NCI-H2029 (cell line): ENCODE measurements at regions not wholly inside any gene's neighbourhood (a gene's known extent, or its start where the extent isn't known, plus 50 kb on each side); places are given as distances from the start of the nearest gene placed in this dataset.
"Not testable (repeated sequence)": the region's sequence is repeated elsewhere in the genome, so short reads cannot be mapped to it uniquely, and the experiment has no call there.

Experiments
- DNase-seq: peaks from one replicate; lab custom pipeline; 2025; lab: John Stamatoyannopoulos, UW

DNA sequence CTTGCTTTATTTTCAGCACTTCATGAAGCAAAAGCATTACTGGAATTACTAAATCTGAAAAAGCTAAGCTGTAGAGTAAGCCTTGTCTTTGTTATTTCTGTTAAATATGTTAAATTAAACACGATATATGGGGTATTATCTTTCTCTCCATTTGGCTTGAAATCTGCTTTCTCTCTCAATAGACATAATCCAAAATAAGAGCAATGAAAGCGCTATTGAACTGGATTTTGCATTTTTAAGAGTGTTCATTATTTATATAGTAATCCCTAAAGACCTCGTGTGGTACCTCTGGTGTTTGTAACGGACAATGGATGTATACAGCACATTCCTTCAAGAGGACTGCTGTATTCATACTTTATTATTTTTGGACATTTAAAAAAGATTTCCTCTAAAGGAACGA, 91.5 kb upstream of the KCNE2 start:
- DNase-seq, result no peak

DNA sequence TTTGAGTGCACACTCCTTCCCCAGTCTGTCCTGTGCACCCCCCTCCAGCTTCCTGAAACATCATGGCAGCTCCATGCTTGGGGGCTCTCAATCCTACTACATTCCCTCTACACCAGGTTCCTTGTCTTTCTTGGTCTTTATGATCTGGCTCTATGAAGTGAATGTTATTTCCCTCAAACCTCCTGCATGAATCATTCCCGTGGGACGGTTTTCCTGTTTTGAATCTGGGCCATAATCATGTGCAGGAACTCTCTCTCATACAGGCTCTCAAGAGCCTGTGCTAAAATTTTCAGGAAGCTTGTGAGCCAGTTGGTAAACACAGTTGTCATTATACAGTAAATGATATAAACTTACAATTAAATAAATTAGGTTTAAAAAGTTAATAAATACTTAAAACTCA, 89.8 kb upstream of the KCNE2 start:
- no peak for DNase-seq

DNA sequence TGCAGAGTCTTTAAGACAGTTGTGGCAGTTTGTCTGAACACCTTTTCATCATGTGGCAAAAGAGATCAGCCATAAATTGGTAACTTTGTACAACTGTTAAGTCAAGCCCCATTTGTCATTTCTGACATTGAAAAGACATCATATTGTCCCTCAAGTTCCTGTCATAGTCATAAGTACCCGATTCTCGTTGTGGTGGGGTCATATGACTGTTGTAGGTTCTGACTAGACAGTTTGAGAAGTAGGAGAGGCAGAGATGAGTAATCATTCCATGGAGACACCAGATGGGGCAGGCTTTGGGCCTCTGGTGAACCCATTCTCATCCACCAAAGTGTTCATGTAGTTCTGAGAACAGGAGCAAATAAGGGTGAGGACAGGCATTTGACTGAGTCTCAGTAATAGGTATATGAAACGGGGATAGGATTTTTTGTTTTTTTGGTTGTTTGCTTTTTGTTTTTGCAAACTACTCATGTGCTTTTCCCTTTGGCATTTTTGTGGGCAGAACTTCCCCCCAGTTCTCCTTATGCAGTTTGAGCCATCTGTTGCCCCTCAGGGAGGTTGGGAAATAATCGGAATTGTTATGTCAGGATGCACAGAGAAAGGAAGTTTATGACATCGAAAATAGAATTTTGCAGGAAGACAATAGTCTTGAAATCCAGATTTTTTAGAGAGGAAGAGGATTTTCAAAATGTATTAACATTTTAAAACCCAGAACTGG, 86.9 kb upstream of the KCNE2 start:
- no peak for DNase-seq

DNA sequence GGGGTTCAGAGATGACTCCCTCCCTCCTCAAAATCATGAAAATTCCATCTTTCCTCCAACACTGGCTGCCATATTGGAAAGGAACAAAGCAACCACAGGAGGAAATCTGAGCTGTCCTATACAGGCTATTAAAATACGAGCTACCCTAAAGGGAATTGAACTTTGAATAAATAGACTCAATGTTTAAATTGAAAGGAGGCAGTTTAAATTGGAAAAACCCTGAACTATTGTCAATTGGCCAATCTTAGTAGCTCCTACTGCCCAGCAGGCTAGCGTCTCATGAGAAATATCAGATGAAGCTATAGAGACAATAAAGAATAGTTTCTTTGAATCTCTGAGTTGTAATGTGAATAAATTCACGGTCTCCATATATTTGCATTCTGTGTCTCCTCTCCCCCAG, 85.4 kb upstream of the KCNE2 start:
- no peak for DNase-seq

DNA sequence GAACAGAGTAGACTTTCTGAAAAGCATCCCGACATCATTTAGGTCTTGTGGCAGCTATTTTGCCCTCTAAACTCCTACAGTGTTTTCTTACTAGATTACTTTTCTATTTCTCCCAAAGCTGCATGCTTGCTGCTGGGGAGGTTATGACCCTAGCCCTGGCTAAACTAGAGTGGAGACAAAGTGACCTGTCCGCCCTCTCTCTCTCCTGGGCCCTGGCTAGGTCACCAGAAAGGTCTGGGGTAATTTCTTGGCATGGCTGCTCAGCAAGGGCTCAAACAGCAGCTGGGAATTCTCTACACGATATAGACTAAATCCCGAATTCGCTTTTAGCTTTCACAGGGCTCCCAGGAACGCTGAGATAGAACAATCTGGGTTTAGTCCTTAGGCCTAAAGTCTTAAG, 84.5 kb upstream of the KCNE2 start:
- DNase-seq, result no peak

DNA sequence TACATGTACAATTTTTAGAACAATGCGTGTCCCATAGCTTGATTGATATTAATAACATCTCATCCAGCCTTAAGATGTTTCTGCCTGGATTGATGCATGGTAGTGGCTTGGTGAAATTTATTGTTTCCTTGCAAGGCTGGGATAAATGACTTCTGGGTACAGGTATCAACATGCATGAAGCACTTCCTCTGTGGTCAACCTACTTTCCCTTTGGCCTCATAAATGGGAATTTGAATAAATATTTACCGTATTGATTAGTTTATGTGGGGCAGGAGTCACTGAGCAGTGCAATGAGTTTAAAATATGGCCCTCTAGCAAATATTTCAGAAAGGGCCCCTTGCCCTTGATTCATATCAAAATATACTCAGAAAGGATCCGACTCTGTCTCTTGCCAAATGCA, 83.9 kb upstream of the KCNE2 start:
- DNase-seq, result no peak

DNA sequence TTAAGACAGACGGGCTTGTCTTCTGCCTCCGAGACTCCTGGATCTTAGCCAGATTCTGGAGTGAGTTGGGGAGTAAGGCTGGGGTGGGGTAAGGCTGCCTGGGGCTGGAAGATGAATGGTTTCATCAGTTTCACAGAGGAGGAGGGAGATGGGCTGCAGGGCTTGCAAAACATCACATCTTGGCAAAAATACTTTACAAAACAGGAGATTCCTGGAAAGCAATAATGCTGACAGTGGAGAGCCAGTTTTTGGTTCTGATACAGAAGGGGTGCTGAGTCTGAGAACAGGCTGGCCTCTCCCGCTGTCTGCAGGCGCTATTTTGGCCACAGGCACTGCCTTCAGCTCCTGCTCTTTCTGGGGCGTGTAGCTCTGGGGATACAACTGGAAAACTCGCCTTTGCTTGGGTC, 83.4 kb upstream of the KCNE2 start:
- DNase-seq, result no peak

DNA sequence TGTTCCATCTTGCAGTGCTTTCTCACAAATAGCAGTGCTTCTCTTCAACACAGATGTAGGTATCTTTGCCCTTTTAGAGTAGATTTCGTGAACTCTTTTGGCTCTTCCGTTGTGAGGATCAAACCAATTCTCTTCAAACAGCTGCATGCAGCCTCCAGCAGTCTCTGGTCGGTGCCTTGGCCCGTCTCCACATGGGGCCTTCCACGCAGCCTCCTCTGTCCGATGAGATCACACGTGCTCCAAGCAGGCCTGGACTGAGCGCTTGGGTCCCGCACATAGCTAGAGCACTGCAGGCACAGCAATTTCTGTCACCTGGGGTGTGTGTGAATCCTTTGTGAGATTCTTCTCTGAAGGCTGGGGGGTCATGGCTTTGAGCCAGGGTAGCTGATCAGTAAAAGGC, 82.8 kb upstream of the KCNE2 start:
- no peak for DNase-seq

DNA sequence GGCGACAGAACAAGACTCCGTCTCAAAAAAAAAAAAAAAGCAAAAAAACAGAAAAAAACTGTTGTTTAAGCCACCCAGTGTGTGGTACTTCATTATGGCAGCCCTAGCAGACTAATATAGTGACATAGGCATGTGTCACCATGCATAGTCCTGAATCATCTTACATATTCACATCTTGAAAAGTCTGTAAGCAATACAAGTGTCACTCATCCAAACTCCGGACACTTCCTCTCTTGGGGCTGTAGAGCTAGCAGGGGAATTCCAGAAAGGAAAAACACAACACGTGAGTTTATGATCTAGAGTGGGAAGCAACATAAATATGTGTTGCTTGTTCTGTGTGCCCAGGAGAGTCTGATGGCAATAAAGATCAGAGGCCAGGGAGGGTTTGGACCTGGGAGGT, 81.6 kb upstream of the KCNE2 start:
- DNase-seq, result no peak

DNA sequence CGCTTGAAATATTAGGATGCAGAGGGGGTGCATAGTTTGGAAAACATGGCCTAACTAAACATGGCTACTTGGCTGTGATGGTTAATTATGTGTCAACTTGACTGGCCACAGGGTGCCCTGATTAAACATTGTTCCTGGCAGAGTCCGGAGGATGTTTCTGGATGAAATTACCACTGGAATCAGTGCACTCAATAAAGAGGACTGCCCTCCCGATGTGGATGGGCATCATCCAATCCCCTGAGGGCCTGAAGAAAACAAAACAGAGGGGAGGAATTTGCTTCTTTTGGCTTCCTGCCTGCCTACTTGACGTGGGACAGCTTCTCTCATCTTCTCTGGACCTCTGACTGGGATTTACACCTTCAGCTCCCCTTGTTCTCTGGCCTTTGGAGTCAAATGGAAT, 79.1 kb upstream of the KCNE2 start:
- no peak for DNase-seq

DNA sequence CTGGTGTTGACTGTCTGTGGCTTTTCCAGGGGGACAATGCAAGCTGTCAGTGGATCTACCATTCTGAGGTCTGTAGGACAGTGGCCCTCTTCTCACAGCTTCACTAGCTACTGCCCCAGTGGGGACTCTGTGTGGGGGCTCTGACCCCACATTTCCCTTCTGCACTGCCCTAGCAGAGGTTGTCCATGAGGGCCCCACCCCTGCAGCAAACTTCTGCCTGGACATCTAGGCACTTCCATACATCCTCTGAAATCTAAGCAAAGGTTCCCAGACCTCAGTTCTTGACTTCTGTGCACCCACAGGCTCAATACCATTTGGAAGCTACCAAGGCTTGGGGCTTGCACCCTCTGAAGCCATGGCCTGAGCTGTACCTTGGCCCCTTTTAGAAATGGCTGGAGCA, 75.8 kb upstream of the KCNE2 start:
- not testable (repeated sequence) for DNase-seq

DNA sequence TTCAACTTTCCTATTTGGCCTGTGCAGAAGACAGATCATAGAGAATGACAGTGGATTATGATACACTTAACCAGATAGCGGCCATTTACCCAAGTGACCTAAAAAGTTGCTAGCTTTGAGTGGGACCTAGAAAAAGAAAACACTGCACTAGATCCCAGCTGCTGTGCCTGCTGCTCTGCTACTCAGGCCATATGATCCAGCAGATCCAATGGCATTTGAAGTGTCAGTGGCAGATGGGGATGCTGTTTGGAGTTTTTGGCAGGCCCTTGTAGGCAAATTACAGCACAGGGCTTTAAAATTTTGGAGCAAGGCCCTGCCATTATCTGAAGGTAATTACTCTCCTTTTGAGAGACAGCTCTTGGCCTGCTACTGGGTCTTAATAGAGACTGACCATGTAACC, 74.0 kb upstream of the KCNE2 start:
- DNase-seq, result no peak

DNA sequence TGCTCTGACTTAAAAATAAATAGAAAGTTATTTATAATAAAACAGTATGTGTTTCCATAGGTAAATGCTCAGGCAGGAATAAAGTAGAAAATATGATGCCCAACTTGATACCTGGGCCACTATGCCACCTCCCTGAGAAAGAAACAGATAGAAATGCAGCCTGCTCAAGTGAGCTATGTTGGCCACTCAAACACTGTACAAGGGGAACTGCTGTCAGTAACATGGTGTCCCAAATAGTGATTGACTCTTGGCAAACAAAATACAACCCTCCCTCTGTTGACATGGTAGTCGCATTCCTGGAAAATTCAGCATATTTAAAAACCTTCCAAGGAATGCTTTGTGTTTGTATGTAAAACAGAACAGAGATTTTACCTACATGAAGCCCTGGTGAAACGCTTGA, 66.9 kb upstream of the KCNE2 start:
- DNase-seq, result no peak

DNA sequence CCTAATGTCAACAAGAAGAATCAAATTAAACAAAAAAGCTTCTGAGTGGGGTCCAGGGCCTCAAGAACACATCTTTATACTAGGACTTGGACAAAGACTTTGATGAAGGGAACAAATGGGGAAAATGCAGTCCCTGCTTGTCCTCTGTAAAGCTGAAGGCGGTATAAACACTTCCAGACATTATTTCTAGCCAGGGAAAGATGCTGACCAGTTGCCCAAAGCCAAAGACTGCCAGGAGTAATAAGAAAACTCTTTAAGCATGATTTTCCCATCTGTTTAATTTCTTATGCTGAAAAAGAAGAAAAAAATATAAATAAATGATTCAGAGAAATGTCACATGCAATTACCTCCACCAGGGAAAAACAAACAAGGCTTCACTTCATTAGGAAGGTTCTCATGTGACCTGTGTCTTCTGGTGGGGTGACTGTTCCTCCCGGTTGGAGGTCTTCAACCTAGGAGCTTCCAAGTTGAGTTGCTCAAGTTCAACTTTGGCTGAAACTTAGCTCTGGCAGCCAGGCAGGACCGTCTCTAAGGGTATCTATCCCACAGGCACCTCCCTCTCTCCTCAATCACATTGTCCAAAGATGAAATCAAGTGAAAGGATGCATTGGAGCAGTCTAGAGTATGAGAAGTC, 65.2 kb upstream of the KCNE2 start:
- no peak for DNase-seq

DNA sequence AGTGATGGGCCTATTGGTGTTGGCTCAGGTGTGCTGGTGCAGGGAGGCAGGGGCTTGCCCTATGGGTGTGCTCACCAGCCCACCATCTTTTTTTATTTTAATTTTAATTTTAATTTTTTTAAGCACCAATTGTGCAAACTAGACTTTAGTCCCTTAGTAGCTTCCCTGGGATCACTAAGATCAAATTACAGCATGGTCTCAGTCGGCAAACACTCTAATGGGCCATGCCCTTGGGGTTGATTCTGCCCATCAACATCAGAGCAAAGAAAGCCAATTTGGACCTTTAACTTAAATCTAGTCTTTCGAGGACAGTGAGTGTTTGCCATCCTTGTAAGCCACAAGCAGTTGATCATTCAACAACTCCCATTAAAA, 64.7 kb upstream of the KCNE2 start:
- no peak for DNase-seq

DNA sequence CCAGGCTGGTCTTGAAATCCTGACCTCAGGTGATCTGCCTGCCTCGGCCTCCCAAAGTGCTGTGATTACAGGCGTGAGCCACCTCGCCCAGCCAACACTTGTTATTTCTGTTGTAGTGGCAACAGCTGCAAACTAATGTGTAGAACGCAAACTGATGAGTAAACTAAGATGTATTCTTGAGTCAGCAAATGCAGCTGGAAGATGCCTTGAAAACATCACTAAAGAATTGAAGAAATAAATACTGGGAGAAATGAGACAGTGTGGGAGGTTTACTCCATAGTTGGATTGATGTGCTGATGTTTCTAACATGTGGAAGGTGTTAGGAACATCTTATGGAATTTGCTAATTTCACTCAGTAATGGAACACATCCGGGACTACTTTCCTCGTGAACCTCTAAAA, 61.3 kb upstream of the KCNE2 start:
- no peak for DNase-seq

DNA sequence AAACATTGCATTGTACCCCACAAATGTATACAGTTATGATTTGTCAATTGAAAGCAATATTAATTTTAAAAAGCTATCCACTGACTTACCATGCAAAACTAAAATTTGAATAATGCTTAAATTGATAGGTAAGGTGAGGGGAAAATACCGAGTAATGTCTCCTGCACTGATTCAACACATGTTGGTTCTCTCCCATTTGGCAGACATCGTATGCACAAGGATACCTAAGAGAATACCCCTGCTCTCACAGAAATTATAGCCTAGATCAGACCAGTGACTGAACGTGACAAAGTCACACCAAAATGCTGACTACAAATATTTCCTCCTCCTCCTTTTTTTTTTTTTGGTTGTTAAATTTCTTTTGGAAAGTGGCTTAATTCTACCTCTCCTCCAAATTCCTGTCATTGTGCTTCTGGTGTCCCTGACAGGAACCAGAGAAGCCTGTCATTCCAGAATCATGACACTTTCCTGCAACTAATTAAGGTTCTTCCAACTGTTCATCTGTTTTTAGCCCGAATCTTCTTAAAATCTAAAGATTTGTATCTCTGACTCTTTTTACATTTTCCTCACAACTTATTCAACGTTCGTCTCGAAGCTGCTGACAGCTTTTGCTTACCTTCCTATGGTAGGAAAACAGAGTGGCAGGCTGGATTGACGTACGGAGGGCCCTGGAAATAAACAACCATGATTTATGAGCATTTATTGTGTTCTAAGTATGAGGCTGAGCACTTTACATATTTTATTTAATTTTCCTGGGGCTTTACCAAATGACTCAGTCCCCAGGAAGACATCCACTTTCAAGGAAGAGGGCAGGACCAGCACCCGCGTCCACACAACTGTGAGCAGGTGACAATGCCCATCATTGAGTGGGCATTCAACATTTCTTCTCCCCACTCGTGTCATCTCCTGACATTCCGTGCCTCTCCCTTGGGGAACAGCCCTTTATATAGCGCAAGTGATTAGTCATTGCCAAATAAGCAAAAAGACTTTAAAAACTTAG, 57.9 kb upstream of the KCNE2 start:
- DNase-seq, result no peak

DNA sequence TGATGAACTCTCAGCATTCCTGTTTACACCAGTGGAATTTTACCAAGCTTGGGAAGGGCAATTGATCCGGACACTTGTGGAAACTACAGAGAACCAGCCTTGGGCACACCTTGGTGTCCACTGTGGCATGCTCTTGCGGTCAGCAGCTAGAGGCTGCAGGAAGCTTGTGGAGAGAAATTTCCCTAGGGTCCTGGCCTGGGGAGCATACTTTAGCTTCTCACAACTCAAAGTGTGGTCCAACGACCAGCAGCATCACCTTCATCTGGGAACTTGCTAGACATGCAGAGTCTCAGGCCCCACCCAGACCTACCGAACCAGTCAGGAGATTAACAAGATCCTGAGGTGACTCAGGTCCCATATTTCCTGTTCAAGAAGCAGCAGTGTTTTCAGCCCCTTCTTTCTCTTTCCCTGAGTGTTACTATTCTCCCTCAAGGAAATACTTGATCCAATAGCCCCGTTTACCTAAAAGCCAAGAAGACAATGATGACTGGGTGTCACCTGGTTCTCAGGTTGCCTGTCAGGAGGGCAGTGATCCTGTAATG, 55.7 kb upstream of the KCNE2 start:
- no peak for DNase-seq

DNA sequence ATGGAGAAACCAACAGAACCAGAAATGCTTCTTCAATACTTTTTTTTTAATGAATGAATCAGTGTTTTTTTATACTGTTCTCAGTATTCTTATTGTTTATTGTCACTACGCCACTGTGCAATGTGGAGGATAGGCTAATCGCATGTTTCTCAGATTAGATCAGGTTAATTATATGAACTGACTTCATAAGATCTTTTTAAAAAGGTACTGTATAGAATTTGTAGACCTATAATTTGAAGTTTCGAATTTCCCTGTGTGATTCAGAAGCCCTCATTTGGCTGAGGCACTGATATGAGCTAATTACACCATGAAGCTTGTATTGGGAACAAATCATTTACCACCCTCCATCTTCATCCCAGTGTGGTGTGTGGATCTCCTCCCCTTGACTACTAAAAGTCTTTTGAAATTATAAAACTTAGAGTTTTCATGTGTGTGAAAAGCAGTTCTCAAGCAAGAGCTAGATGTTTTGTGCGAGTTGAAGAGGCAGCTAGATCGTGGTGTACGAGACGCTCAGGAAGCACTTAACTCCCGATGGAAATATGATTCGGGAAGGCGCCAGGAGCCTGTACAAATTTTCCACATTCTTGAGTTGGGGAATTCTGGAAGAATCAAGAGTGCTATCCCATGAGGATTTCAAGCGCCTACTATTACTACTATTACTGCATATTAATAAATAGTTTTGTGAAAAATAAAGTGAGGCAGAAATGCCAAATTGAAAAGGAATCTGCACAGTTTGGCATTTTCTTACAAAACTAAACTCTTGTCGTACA, 52.1 kb upstream of the KCNE2 start:
- no peak for DNase-seq

DNA sequence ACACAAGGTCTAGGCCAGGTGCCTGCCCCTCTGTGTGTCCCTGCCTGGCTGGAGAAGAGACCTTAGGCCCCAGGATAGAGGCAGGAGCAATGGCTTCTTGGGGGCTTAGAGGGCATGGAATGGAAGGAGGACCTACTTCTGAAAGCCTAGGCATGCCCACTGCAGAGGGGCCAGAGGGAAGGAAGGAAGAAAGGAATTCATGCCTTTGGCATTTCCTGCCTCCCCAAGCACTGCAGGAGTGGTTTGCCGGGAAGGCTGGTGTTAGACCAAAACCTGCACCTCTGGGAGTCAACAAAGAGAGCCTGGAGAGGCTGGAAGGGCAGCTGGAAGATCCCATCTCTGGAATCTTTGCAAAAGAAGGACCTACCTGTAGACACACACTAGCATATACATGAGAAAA, 50.7 kb upstream of the KCNE2 start:
- no peak for DNase-seq
